Panc1 (cell line): ENCODE measurements at regions not wholly inside any gene's neighbourhood (a gene's known extent, or its start where the extent isn't known, plus 50 kb on each side); places are given as distances from the start of the nearest gene placed in this dataset.

Experiments used
- ATAC-seq: fragments of 200-7000 bp; cut with Tn5 transposase; 2 replicates; pipeline ENCODE4 v1.9.1; 2020; ENCODE audit warnings: mild to moderate bottlenecking, moderate library complexity
- BruUV-seq: library from RNA; stranded (reverse); fragments of 400-500 nt; replicated peaks from 2 replicates; lab custom pipeline; 2021; lab: Mats Ljungman, UMichigan
- CTCF ChIA-PET: fragments of 300-600 bp; sonication (Branson Sonifier 250); formaldehyde crosslinking; loops from one replicate; lab custom pipeline; 2022; ENCODE audit warnings: antibody characterized with exemption; lab: Charles Lee
- POLR2A ChIA-PET: fragments of 300-600 bp; sonication (Branson Sonifier 250); formaldehyde crosslinking; loops from one replicate; lab custom pipeline; 2022; ENCODE audit warnings: antibody characterized with exemption; lab: Charles Lee
- DNase-seq: peaks from one replicate; pipeline ENCODE4 v3.0.0-alpha.2; 2010; ENCODE audit warnings: low read depth, low spot score
- H3K27ac ChIP-seq: 2 replicates; pipeline ENCODE4 v1.5.1; 2011; ENCODE audit warnings: mild to moderate bottlenecking, low read length, inconsistent platforms
- H3K27me3 ChIP-seq: fragments of 200-500 bp; sonication (Bioruptor generic); 2 replicates; pipeline ENCODE4 v1.6.0; 2014; ENCODE audit warnings: low read length, inconsistent platforms; ENCODE audit not compliant: control insufficient read depth, insufficient read depth
- H3K36me3 ChIP-seq: fragments of 200-500 bp; sonication (Bioruptor generic); 2 replicates; pipeline ENCODE4 v1.5.1; 2014; ENCODE audit warnings: inconsistent platforms, mild to moderate bottlenecking, low read length, moderate library complexity; ENCODE audit not compliant: control insufficient read depth, insufficient read depth
- H3K4me1 ChIP-seq: 2 replicates; pipeline ENCODE4 v1.5.1; 2011; ENCODE audit warnings: inconsistent platforms, mild to moderate bottlenecking, low read length, moderate library complexity; ENCODE audit not compliant: control insufficient read depth, insufficient read depth
- H3K4me3 ChIP-seq, 2 experiments: 2 replicates each; pipeline ENCODE4 v1.5.1; 2011 to 2012; ENCODE audit warnings: low read depth in 2 of 2, low read length in 2 of 2, mild to moderate bottlenecking in 2 of 2, inconsistent platforms in 1 of 2, moderate library complexity in 1 of 2
- H3K9me3 ChIP-seq: fragments of 200-500 bp; sonication (Bioruptor generic); 2 replicates; pipeline ENCODE4 v1.5.1; 2014; ENCODE audit warnings: low read depth, mild to moderate bottlenecking, inconsistent platforms, low read length, moderate library complexity; ENCODE audit not compliant: control insufficient read depth, insufficient read depth
- CTCF ChIP-seq: fragments of 450-650 bp; IDR thresholded peaks from 2 replicates; pipeline ENCODE4 v1.5.1; 2017; ENCODE audit warnings: mild to moderate bottlenecking
- POLR2AphosphoS5 ChIP-seq: IDR thresholded peaks from 2 replicates; pipeline ENCODE4 v1.6.1; 2012; ENCODE audit warnings: mild to moderate bottlenecking, low read depth, low read length, moderate library complexity
- REST ChIP-seq, 2 experiments: IDR thresholded peaks; 2 replicates each; pipeline ENCODE4 v1.6.1; 2011 to 2012; ENCODE audit warnings: low read depth in 2 of 2, control low read depth in 1 of 2, low read length in 1 of 2, mild to moderate bottlenecking in 1 of 2, moderate library complexity in 1 of 2; ENCODE audit not compliant: insufficient read depth in 1 of 2
- SIN3A ChIP-seq: IDR thresholded peaks from 2 replicates; pipeline ENCODE4 v1.6.1; 2012; ENCODE audit warnings: low read depth, mild to moderate bottlenecking, low read length, moderate library complexity, borderline replicate concordance; ENCODE audit not compliant: insufficient read depth
- TCF7L2 ChIP-seq: IDR thresholded peaks from 2 replicates; pipeline ENCODE4 v1.6.1; 2011; ENCODE audit warnings: mild to moderate bottlenecking, low read depth, low read length, inconsistent platforms
- in situ Hi-C: cut with HindIII; loops from 2 replicates; pipeline ENCODE4 v1.10.0; 2016; ENCODE audit warnings: low sequenced_read_pairs, low pct_unique_long_range_greater_than_20kb
- intact Hi-C: fragments of 100-400 bp; cut with micrococcal nuclease; formaldehyde crosslinking; loops from one replicate; pipeline ENCODE4 v1.10.0; 2022; ENCODE audit not compliant: unreplicated experiment

DNA sequence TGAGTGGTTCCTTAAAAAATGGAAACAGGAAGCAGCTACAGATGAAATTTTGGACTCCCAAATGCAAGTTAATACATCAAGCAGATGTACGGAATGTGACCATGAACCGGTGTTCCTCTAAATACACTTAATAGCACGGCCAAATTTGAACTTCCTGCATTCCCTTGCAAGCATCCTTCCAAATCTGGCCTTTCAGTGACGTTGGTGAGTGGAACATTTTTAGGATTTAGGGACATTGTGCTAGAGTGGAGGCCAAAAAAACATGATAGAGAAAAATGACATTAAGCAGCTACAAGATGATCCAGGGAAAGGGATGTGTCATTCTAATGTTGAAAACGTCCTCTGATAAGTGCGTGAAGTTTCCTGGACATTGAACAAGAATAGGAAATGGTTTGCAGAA, 62.1 kb downstream of the CTAGE1 start:
- H3K27me3 ChIP-seq: peaks cover 4% of the 10 kb centered on the region; the same call in 1 of the 2 replicates
- in situ Hi-C loops: no loop called here
- no TSS peak for BruUV-seq
- ATAC-seq (no peak), DNase-seq (no peak)
- H3K9me3 ChIP-seq: no peaks in the 10 kb centered on the region
- H3K4me1 ChIP-seq: no peaks in the 10 kb centered on the region
- intact Hi-C loops: loop anchor here (10.0 kb wide), 2 partner anchors 61 to 209 kb away; no protein-coding TSS in a partner anchor
- ChIA-PET CTCF (no interaction called here), POLR2A (interaction anchor here (0.6 kb wide), 1 partner anchor 1310 kb away, joined by 4 read pairs; no protein-coding TSS in a partner anchor)
- no peak overlapping the region for H3K4me3 ChIP-seq
- H3K27ac ChIP-seq: no peak overlapping the region
- H3K36me3 ChIP-seq: no peaks in the 10 kb centered on the region
- TF ChIP-seq REST (IDR thresholded peaks at IDR 0.05; ENCODE audit: insufficient read depth in 1 of 2, low read depth in 2 of 2, low read length in 1 of 2): no peak

- POLR2A ChIA-PET: interaction anchor here (0.6 kb wide), 1 partner anchor 1311 kb away, joined by 4 read pairs; no protein-coding TSS in a partner anchor
- H3K27ac ChIP-seq: no peak overlapping the region
- in situ Hi-C loops (no loop called here), intact Hi-C loops (loop anchor here (10.0 kb wide), 2 partner anchors 60 to 210 kb away; no protein-coding TSS in a partner anchor)
- no peak for DNase-seq
- BruUV-seq: no TSS peak
- no peaks in the 10 kb centered on the region for H3K9me3 ChIP-seq
- H3K36me3 ChIP-seq: no peaks in the 10 kb centered on the region
- H3K4me1 ChIP-seq: no peaks in the 10 kb centered on the region
- peaks cover 7% of the 10 kb centered on the region for H3K27me3 ChIP-seq
- TF ChIP-seq REST (IDR thresholded peaks at IDR 0.05; ENCODE audit: insufficient read depth in 1 of 2, low read depth in 2 of 2, low read length in 1 of 2) (no peak), CTCF (no peak), SIN3A (no peak), TCF7L2 (no peak), POLR2AphosphoS5 (no peak)
- CTCF ChIA-PET: no interaction called here
- no peak overlapping the region for H3K4me3 ChIP-seq
- ATAC-seq: no peak
These were observed 62.6 kb downstream of the CTAGE1 start for GRCh38 chr18:22355069-22355468.
